B cell (primary cell): ENCODE measurements at regions not wholly inside any gene's neighbourhood (a gene's known extent, or its start where the extent isn't known, plus 50 kb on each side); places are given as distances from the start of the nearest gene placed in this dataset.

ENCODE experiments used
- ATAC-seq: fragments of 200-7000 bp; cut with Tn5 transposase; one replicate; pipeline ENCODE4 v1.10.0; 2021; ENCODE audit warnings: low read depth, mild to moderate bottlenecking, moderate number of reproducible peaks, moderate library complexity
- CTCF ChIA-PET: fragments of 350-600 bp; sonication (Branson Sonifier 250); formaldehyde crosslinking; loops from one replicate; lab custom pipeline; 2021; ENCODE audit warnings: antibody characterized with exemption, inconsistent platforms; lab: Charles Lee
- POLR2A ChIA-PET: fragments of 350-600 bp; sonication (Branson Sonifier 250); formaldehyde crosslinking; loops from one replicate; lab custom pipeline; 2021; ENCODE audit warnings: antibody characterized with exemption; lab: Charles Lee
- DNase-seq: peaks from one replicate; pipeline ENCODE4 v3.0.0; 2013
- H2AFZ ChIP-seq: 2 replicates; pipeline ENCODE4 v1.6.1; 2012; ENCODE audit warnings: mild to moderate bottlenecking, low read depth, low read length; ENCODE audit not compliant: insufficient read depth, poor library complexity, severe bottlenecking
- H3K27ac ChIP-seq, 2 donors: 1 replicate in 1 of 2; 2 replicates in 1 of 2; pipeline ENCODE4 v1.5.1; 2012 to 2013; ENCODE audit warnings: low read length in 2 of 2, mild to moderate bottlenecking in 2 of 2, moderate library complexity in 1 of 2
- H3K27me3 ChIP-seq, 4 experiments: fragments of 200-600 bp in 1 of 4; sonication (generic) in 1 of 4; replicated peaks in 1 of 4; 1 replicate in 2 of 4; 2 replicates in 2 of 4; pipeline versions ENCODE4 v1.6.1 to v1.7.0; 2013 to 2016; ENCODE audit warnings: low read length in 3 of 4, mild to moderate bottlenecking in 2 of 4, mixed read lengths in 1 of 4, moderate library complexity in 1 of 4; ENCODE audit not compliant: insufficient read depth in 4 of 4, control insufficient read depth in 3 of 4; ENCODE audit errors: control extremely low read depth in 1 of 4
- H3K36me3 ChIP-seq, 2 experiments: replicated peaks in 1 of 2; 1 replicate in 1 of 2; 2 replicates in 1 of 2; pipeline versions ENCODE4 v1.6.1 to v1.7.1; 2013; ENCODE audit warnings: low read length in 1 of 2; ENCODE audit not compliant: insufficient read depth in 2 of 2, control insufficient read depth in 1 of 2; ENCODE audit errors: control extremely low read depth in 1 of 2, extremely low read depth in 1 of 2
- H3K4me1 ChIP-seq, 2 donors: fragments of 200-600 bp in 1 of 2; sonication (generic) in 1 of 2; 1 replicate in 1 of 2; 2 replicates in 1 of 2; pipeline versions ENCODE4 v1.5.1 to v1.6.1; 2013 to 2017; ENCODE audit warnings: low read length in 2 of 2; ENCODE audit not compliant: control insufficient read depth in 2 of 2, insufficient read depth in 2 of 2
- H3K4me2 ChIP-seq: replicated peaks from 2 replicates; pipeline ENCODE3; 2012; ENCODE audit warnings: mild to moderate bottlenecking, low read depth, low read length; ENCODE audit not compliant: poor library complexity, severe bottlenecking
- H3K4me3 ChIP-seq, 5 experiments: fragments of 200-600 bp in 1 of 5; sonication (generic) in 1 of 5; 1 replicate in 3 of 5; 2 replicates in 2 of 5; pipeline versions ENCODE4 v1.5.1 to v1.7.0; 2011 to 2016; ENCODE audit warnings: low read length in 4 of 5, mild to moderate bottlenecking in 4 of 5, low read depth in 2 of 5, control low read depth in 1 of 5, moderate library complexity in 1 of 5; ENCODE audit not compliant: insufficient read depth in 1 of 5; ENCODE audit errors: control extremely low read depth in 1 of 5, extremely low read depth in 1 of 5
- H3K79me2 ChIP-seq: fragments of 200-600 bp; sonication (generic); one replicate; pipeline ENCODE4 v1.6.0; 2016; ENCODE audit warnings: low read length; ENCODE audit not compliant: control insufficient read depth, insufficient read depth
- H3K9ac ChIP-seq: fragments of 200-600 bp; sonication (generic); 2 replicates; pipeline ENCODE4 v1.6.1; 2017; ENCODE audit warnings: mild to moderate bottlenecking, low read length, moderate library complexity
- H3K9me3 ChIP-seq, 3 donors: one replicate each; pipeline versions ENCODE4 v1.6.1 to v1.7.1; 2013; ENCODE audit warnings: low read length in 2 of 3; ENCODE audit not compliant: control insufficient read depth in 2 of 3, insufficient read depth in 1 of 3; ENCODE audit errors: control extremely low read depth in 1 of 3
- H4K20me1 ChIP-seq: 2 replicates; pipeline ENCODE4 v1.6.0; 2012; ENCODE audit warnings: mild to moderate bottlenecking, low read length; ENCODE audit not compliant: insufficient read depth, control insufficient read depth, poor library complexity, severe bottlenecking
- H3K27ac Mint-ChIP-seq: one replicate; pipeline ENCODE4 v1.8.0; 2021; ENCODE audit warnings: mixed read lengths
- H3K27me3 Mint-ChIP-seq: one replicate; pipeline ENCODE4 v1.8.0; 2021; ENCODE audit warnings: mixed read lengths
- H3K4me1 Mint-ChIP-seq: one replicate; pipeline ENCODE4 v1.8.0; 2021; ENCODE audit warnings: mixed read lengths
- H3K4me3 Mint-ChIP-seq: one replicate; pipeline ENCODE4 v1.8.0; 2021; ENCODE audit warnings: mixed read lengths
- H3K9me3 Mint-ChIP-seq: one replicate; pipeline ENCODE4 v1.8.0; 2022; ENCODE audit warnings: mixed read lengths; ENCODE audit not compliant: insufficient read depth
- EZH2 ChIP-seq: IDR thresholded peaks from 2 replicates; pipeline ENCODE4 v1.6.1; 2012; ENCODE audit warnings: borderline replicate concordance, low read depth, mild to moderate bottlenecking, moderate library complexity, low read length; ENCODE audit not compliant: insufficient read depth, poor library complexity, severe bottlenecking
- WGBS: methylation state at CpG from one replicate; pipeline ENCODE4 v1.1.5; 2013; ENCODE audit warnings: missing lambda C conversion rate; ENCODE audit not compliant: insufficient coverage; 5-methylcytosine and 5-hydroxymethylcytosine counted together
- intact Hi-C: fragments of 100-400 bp; cut with micrococcal nuclease; formaldehyde crosslinking; loops from one replicate; pipeline ENCODE4 v1.10.0; 2022
- TF ChIP-seq, protein P1 (sequence below): fragments of 200-600 bp; IDR thresholded peaks from one replicate; pipeline ENCODE4 v1.8.0; 2022; ENCODE audit warnings: antibody characterized with exemption, mild to moderate bottlenecking

DNA sequence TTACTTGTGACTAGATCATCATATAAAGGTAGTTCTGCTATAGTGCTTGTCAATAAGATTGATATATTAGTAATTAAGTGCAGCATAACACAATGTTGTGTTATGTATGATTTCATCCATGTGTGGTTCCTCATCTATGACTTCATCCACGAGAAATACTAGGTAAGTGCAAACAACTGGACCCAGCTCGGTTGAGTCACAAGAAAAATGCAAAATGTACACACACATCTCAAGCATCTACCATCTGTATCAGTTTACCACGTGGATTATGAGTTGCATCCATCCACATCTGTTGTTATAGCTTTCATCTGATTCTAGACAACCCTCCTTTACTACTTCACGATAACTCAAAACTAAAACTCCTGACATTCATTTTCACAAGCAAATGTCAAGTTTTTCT lies 517.0 kb upstream of the CITED2 start:
- Mint-ChIP-seq H3K9me3 (no peaks in the 10 kb centered on the region), H3K27ac (no peak overlapping the region), H3K27me3 (peaks cover 10% of the 10 kb centered on the region), H3K4me3 (no peak overlapping the region), H3K4me1 (no peaks in the 10 kb centered on the region)
- Histone ChIP-seq H3K27ac (no peak overlapping the region), H4K20me1 (no peaks in the 10 kb centered on the region), H3K27me3 (no peaks in the 10 kb centered on the region), H3K36me3 (no peaks in the 10 kb centered on the region), H2AFZ (no peak overlapping the region), H3K4me2 (no peak overlapping the region), H3K4me3 (no peak overlapping the region), H3K4me1 (no peaks in the 10 kb centered on the region), H3K79me2 (no peaks in the 10 kb centered on the region), H3K9me3 (no peaks in the 10 kb centered on the region), H3K9ac (no peak overlapping the region)
- ChIA-PET POLR2A (no interaction called here), CTCF (interaction anchor here (0.7 kb wide), 2 partner anchors 32 to 89 kb away, joined by 3 read pairs; no protein-coding TSS in a partner anchor)
- ATAC-seq (no peak), DNase-seq (no peak)
- WGBS, result 83% methylated on average over 2 of the region's 4 CpGs
- TF ChIP-seq EZH2, result no peak
- TF ChIP-seq, protein P1, sequence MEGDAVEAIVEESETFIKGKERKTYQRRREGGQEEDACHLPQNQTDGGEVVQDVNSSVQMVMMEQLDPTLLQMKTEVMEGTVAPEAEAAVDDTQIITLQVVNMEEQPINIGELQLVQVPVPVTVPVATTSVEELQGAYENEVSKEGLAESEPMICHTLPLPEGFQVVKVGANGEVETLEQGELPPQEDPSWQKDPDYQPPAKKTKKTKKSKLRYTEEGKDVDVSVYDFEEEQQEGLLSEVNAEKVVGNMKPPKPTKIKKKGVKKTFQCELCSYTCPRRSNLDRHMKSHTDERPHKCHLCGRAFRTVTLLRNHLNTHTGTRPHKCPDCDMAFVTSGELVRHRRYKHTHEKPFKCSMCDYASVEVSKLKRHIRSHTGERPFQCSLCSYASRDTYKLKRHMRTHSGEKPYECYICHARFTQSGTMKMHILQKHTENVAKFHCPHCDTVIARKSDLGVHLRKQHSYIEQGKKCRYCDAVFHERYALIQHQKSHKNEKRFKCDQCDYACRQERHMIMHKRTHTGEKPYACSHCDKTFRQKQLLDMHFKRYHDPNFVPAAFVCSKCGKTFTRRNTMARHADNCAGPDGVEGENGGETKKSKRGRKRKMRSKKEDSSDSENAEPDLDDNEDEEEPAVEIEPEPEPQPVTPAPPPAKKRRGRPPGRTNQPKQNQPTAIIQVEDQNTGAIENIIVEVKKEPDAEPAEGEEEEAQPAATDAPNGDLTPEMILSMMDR, result no peak
- intact Hi-C loops, result no loop called here

DNA sequence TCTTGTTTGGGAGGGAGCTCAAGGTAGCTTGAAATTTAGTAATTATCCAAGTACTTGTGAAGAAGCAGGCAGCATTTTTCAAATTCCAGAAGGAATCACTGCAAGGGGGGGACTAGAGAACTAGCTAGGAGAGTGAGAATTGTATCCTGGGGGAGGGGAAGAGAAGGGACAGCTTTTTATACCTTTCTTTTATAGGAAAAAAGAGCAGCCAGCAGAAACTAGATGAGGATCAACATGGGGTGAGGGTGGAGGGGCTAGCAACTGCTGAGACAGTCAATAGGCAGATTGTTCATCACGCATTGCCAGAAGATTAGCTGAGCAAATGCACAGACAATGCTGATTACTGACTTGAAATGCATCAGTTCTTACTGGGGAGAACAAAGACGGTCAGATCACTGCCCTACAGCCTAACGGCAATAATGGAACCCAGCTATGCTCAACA lies 514.3 kb upstream of the CITED2 start:
- no peak overlapping the region for H3K27ac Mint-ChIP-seq
- no peaks in the 10 kb centered on the region for H3K9me3 Mint-ChIP-seq
- CTCF ChIA-PET, result interaction anchor here (1.1 kb wide), 1 partner anchor 15 kb away, joined by 3 read pairs; no protein-coding TSS in a partner anchor
- H2AFZ ChIP-seq, result no peak overlapping the region
- POLR2A ChIA-PET, result no interaction called here
- ATAC-seq, result no peak
- no peak overlapping the region for H3K9ac ChIP-seq
- DNase-seq, result no peak
- no peaks in the 10 kb centered on the region for H3K79me2 ChIP-seq
- no peak for TF ChIP-seq EZH2
- TF ChIP-seq, protein P1, result no peak
- no peak overlapping the region for H3K4me3 ChIP-seq
- 100% methylated on average over 1 of the region's 3 CpGs for WGBS
- H3K4me2 ChIP-seq, result no peak overlapping the region
- H3K9me3 ChIP-seq, result no peaks in the 10 kb centered on the region
- peaks cover 4 to 9% of the 10 kb centered on the region in 2 donors for H3K4me1 ChIP-seq
- H3K4me1 Mint-ChIP-seq, result peaks cover 9% of the 10 kb centered on the region
- H4K20me1 ChIP-seq, result no peaks in the 10 kb centered on the region
- no peak overlapping the region for H3K4me3 Mint-ChIP-seq
- peaks cover 10% of the 10 kb centered on the region for H3K27me3 Mint-ChIP-seq
- H3K36me3 ChIP-seq, result no peaks in the 10 kb centered on the region
- no peak overlapping the region for H3K27ac ChIP-seq
- H3K27me3 ChIP-seq, result no peaks in the 10 kb centered on the region
- intact Hi-C loops, result no loop called here
